ENCODE measurements at regions not wholly inside any gene's neighbourhood (a gene's known extent, or its start where the extent isn't known, plus 50 kb on each side); places are given as distances from the start of the nearest gene placed in this dataset.

DNA sequence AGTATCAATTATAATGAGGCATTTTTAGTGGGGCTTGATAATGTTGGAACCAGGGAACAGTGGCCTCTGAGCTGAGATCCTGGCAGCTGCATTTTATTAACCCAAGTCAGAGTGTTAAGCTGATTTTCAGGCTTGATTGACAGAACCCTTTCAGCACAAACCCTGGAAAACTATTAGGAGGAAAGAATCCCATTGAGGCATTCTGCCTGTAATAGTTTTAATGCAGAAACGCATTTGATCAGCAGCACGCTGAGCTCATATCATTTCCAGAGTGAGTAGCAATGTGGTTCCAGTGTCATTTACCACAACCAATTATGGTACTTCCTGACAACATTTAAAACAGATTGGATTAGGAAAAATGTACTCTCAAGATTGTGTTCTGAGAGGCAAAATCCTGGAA is 78.3 kb upstream of the BARHL2 start:
- Histone ChIP-seq H3K4me1 (ENCODE audit: insufficient read depth) (no peaks in the 10 kb centered on the region), H3K9me3 (ENCODE audit: low read depth) (no peaks in the 10 kb centered on the region), H2AFZ (no peak overlapping the region), H3K79me2 (ENCODE audit: insufficient read depth) (no peaks in the 10 kb centered on the region), H3K4me3 (no peak overlapping the region), H4K20me1 (ENCODE audit: insufficient read depth) (no peaks in the 10 kb centered on the region), H3K4me2 (ENCODE audit: unreplicated experiment) (no peak overlapping the region), H3F3A (ENCODE audit: insufficient read depth) (no peaks in the 10 kb centered on the region), H3K9ac (no peak overlapping the region), H3K27me3 (replicated peaks; ENCODE audit: insufficient read depth) (no peaks in the 10 kb centered on the region), H3K36me3 (ENCODE audit: low read depth) (no peaks in the 10 kb centered on the region), H3K9me2 (ENCODE audit: insufficient read depth) (no peaks in the 10 kb centered on the region), H3K27ac (no peak overlapping the region)
- no peak for TF ChIP-seq EZH2phosphoT487 (IDR thresholded peaks at IDR 0.05; ENCODE audit: insufficient read depth, low read depth)
- no peak for TF ChIP-seq EZH2 (IDR thresholded peaks at IDR 0.05; ENCODE audit: insufficient read depth, poor library complexity, severe bottlenecking)
- in situ Hi-C loops (cut with MboI): no loop called here
- DNase-seq: no peak
- 0 to 4% methylated on average over 2 of the region's 2 CpGs for WGBS, 2 experiments (ENCODE audit: low coverage in 1 of 2, low lambda C conversion rate in 2 of 2, missing lambda C conversion rate in 2 of 2)

DNA sequence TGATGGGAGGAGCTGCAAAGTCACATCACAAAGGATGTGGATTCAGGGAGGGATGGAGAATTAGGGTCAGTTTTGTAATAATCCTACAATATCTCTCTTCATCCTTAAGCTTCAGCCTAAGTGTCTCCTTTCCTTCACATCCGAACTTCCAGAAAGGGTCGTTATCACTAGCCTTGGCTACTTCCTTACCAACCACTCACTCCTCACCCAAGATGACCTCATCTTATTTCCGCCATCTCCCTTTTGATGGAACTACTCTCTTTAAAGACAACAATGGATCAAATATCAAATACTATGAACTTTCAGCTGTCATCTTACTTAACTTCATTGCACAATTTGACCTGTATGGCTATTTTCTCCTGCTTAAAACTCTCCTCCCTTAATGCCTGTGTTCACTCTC is 69.6 kb upstream of the BARHL2 start:
- no peaks in the 10 kb centered on the region for H3K9me3 ChIP-seq (ENCODE audit: low read depth)
- no peaks in the 10 kb centered on the region for H3K27me3 ChIP-seq (replicated peaks; ENCODE audit: insufficient read depth)
- H3F3A ChIP-seq (ENCODE audit: insufficient read depth): no peaks in the 10 kb centered on the region
- H3K4me1 ChIP-seq (ENCODE audit: insufficient read depth): no peaks in the 10 kb centered on the region
- no peak overlapping the region for H3K4me2 ChIP-seq (ENCODE audit: unreplicated experiment)
- TF ChIP-seq EZH2phosphoT487 (IDR thresholded peaks at IDR 0.05; ENCODE audit: insufficient read depth, low read depth) (no peak), EZH2 (IDR thresholded peaks at IDR 0.05; ENCODE audit: insufficient read depth, poor library complexity, severe bottlenecking) (no peak)
- H3K9me2 ChIP-seq (ENCODE audit: insufficient read depth): no peaks in the 10 kb centered on the region
- DNase-seq: no peak
- WGBS, 2 experiments (ENCODE audit: low coverage in 1 of 2, low lambda C conversion rate in 2 of 2, missing lambda C conversion rate in 2 of 2): 60 to 61% methylated on average over 3 of the region's 3 CpGs
- H4K20me1 ChIP-seq (ENCODE audit: insufficient read depth): no peaks in the 10 kb centered on the region
- H3K27ac ChIP-seq: no peak overlapping the region
- in situ Hi-C loops (cut with MboI): no loop called here
- H3K9ac ChIP-seq: no peak overlapping the region
- H3K4me3 ChIP-seq: no peak overlapping the region
- no peaks in the 10 kb centered on the region for H3K36me3 ChIP-seq (ENCODE audit: low read depth)
- H3K79me2 ChIP-seq (ENCODE audit: insufficient read depth): no peaks in the 10 kb centered on the region
- H2AFZ ChIP-seq: no peak overlapping the region

GRCh38 chr1:90784186-90784847 is 67.2 kb upstream of the BARHL2 start:
- Histone ChIP-seq H3K9me2 (ENCODE audit: insufficient read depth) (no peaks in the 10 kb centered on the region), H3K79me2 (ENCODE audit: insufficient read depth) (no peaks in the 10 kb centered on the region), H4K20me1 (ENCODE audit: insufficient read depth) (no peaks in the 10 kb centered on the region), H3K9me3 (ENCODE audit: low read depth) (no peaks in the 10 kb centered on the region), H2AFZ (no peak overlapping the region), H3K27me3 (replicated peaks; ENCODE audit: insufficient read depth) (no peaks in the 10 kb centered on the region), H3K4me1 (ENCODE audit: insufficient read depth) (no peaks in the 10 kb centered on the region), H3F3A (ENCODE audit: insufficient read depth) (no peaks in the 10 kb centered on the region), H3K4me3 (no peak overlapping the region), H3K27ac (no peak overlapping the region), H3K36me3 (ENCODE audit: low read depth) (no peaks in the 10 kb centered on the region), H3K9ac (no peak overlapping the region), H3K4me2 (ENCODE audit: unreplicated experiment) (no peak overlapping the region)
- TF ChIP-seq EZH2phosphoT487 (IDR thresholded peaks at IDR 0.05; ENCODE audit: insufficient read depth, low read depth): no peak
- no peak for TF ChIP-seq EZH2 (IDR thresholded peaks at IDR 0.05; ENCODE audit: insufficient read depth, poor library complexity, severe bottlenecking)
- WGBS, 2 experiments (ENCODE audit: low coverage in 1 of 2, low lambda C conversion rate in 2 of 2, missing lambda C conversion rate in 2 of 2): 30 to 42% methylated on average over 2 of the region's 2 CpGs
- no peak for DNase-seq
- in situ Hi-C loops (cut with MboI): no loop called here

- Histone ChIP-seq H3K9me3 (ENCODE audit: low read depth) (no peaks in the 10 kb centered on the region), H3K79me2 (ENCODE audit: insufficient read depth) (no peaks in the 10 kb centered on the region), H3K4me2 (ENCODE audit: unreplicated experiment) (no peak overlapping the region), H3K4me3 (no peak overlapping the region), H4K20me1 (ENCODE audit: insufficient read depth) (no peaks in the 10 kb centered on the region), H3K9ac (no peak overlapping the region), H3K27me3 (replicated peaks; ENCODE audit: insufficient read depth) (no peaks in the 10 kb centered on the region), H3K9me2 (ENCODE audit: insufficient read depth) (no peaks in the 10 kb centered on the region), H2AFZ (no peak overlapping the region), H3K36me3 (ENCODE audit: low read depth) (no peaks in the 10 kb centered on the region), H3K4me1 (ENCODE audit: insufficient read depth) (no peaks in the 10 kb centered on the region), H3K27ac (no peak overlapping the region), H3F3A (ENCODE audit: insufficient read depth) (no peaks in the 10 kb centered on the region)
- DNase-seq: no peak
- in situ Hi-C loops (cut with MboI): no loop called here
- no peak for TF ChIP-seq EZH2 (IDR thresholded peaks at IDR 0.05; ENCODE audit: insufficient read depth, poor library complexity, severe bottlenecking)
- no peak for TF ChIP-seq EZH2phosphoT487 (IDR thresholded peaks at IDR 0.05; ENCODE audit: insufficient read depth, low read depth)
- 27 to 40% methylated on average over 6 of the region's 6 CpGs for WGBS, 2 experiments (ENCODE audit: low coverage in 1 of 2, low lambda C conversion rate in 2 of 2, missing lambda C conversion rate in 2 of 2)
Measured at GRCh38 chr1:90783181-90783580, 66.1 kb upstream of the BARHL2 start.

DNA sequence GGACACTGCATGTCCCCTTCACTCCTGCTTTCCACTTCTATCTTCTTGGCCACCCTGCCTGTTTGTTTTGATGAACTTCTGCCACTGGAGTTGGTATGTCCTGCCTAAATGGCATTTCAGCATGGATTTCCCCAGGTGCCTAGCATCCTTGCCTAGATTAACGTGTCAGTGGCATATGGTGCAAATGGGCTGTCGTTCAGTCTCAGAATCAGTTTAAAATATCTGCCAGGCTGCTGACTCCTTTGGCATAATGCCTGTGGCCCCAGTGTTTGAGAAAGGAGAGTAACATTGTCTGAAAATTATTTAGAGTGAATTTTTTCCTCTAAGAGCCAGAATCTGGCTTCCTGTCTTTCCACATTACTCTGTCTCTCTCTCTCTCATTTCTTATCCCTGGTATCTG is 64.9 kb upstream of the BARHL2 start:
- Histone ChIP-seq H2AFZ (no peak overlapping the region), H3K9me3 (ENCODE audit: low read depth) (no peaks in the 10 kb centered on the region), H4K20me1 (ENCODE audit: insufficient read depth) (no peaks in the 10 kb centered on the region), H3K4me1 (ENCODE audit: insufficient read depth) (no peaks in the 10 kb centered on the region), H3K36me3 (ENCODE audit: low read depth) (no peaks in the 10 kb centered on the region), H3K4me2 (ENCODE audit: unreplicated experiment) (no peak overlapping the region), H3K27me3 (replicated peaks; ENCODE audit: insufficient read depth) (no peaks in the 10 kb centered on the region), H3K79me2 (ENCODE audit: insufficient read depth) (no peaks in the 10 kb centered on the region), H3K9ac (no peak overlapping the region), H3K9me2 (ENCODE audit: insufficient read depth) (no peaks in the 10 kb centered on the region), H3K4me3 (no peak overlapping the region), H3F3A (ENCODE audit: insufficient read depth) (no peaks in the 10 kb centered on the region), H3K27ac (no peak overlapping the region)
- no peak for DNase-seq
- 23 to 32% methylated on average over 2 of the region's 2 CpGs for WGBS, 2 experiments (ENCODE audit: low coverage in 1 of 2, low lambda C conversion rate in 2 of 2, missing lambda C conversion rate in 2 of 2)
- in situ Hi-C loops (cut with MboI): no loop called here
- TF ChIP-seq EZH2phosphoT487 (IDR thresholded peaks at IDR 0.05; ENCODE audit: insufficient read depth, low read depth) (no peak), EZH2 (IDR thresholded peaks at IDR 0.05; ENCODE audit: insufficient read depth, poor library complexity, severe bottlenecking) (no peak)
